Suprapubic skin (tissue), 4 donors: ENCODE measurements at regions not wholly inside any gene's neighbourhood (a gene's known extent, or its start where the extent isn't known, plus 50 kb on each side); places are given as distances from the start of the nearest gene placed in this dataset.

Experiments used
- EP300 ChIP-seq: sonication (generic); formaldehyde crosslinking; IDR thresholded peaks from one replicate; pipeline ENCODE4 v1.6.1; 2017; ENCODE audit warnings: antibody characterized with exemption
- POLR2A ChIP-seq, 2 donors: fragments of 450-650 bp; IDR thresholded peaks; one replicate each; pipeline ENCODE4 v1.6.1; 2017; ENCODE audit warnings: antibody characterized with exemption in 2 of 2, mild to moderate bottlenecking in 2 of 2, moderate library complexity in 2 of 2
- POLR2AphosphoS5 ChIP-seq, 3 donors: sonication (generic); formaldehyde crosslinking; IDR thresholded peaks; one replicate each; pipeline ENCODE4 v1.6.1; 2017; ENCODE audit warnings: antibody characterized with exemption in 3 of 3
- TF ChIP-seq, protein P1 (sequence below), 2 donors: fragments of 200-600 bp in 1 of 2; fragments of 450-650 bp in 1 of 2; sonication (generic) in 1 of 2; IDR thresholded peaks; one replicate each; pipeline ENCODE4 v1.5.1; 2016 to 2019; ENCODE audit warnings: antibody characterized with exemption in 2 of 2, mild to moderate bottlenecking in 1 of 2, moderate library complexity in 1 of 2

DNA sequence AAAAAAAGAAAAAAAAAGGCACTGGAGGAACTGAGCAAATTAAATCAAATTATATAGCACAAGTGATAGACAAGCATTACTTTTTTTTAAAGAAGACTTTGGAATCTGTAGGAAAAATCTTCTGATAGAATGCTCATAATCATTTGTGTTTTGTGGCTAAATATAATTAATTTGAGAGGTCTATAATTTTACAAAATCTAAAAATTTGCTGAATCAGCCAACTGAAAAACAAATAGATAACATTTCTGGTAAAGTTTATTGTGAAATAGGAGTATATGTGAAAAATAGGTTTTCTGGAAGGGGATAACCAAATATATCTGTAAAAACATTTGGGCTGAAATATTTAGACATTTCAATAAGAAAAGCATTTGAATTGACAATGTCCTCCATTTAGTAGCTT, 844.9 kb upstream of the COBL start:
- TF ChIP-seq, protein P1, sequence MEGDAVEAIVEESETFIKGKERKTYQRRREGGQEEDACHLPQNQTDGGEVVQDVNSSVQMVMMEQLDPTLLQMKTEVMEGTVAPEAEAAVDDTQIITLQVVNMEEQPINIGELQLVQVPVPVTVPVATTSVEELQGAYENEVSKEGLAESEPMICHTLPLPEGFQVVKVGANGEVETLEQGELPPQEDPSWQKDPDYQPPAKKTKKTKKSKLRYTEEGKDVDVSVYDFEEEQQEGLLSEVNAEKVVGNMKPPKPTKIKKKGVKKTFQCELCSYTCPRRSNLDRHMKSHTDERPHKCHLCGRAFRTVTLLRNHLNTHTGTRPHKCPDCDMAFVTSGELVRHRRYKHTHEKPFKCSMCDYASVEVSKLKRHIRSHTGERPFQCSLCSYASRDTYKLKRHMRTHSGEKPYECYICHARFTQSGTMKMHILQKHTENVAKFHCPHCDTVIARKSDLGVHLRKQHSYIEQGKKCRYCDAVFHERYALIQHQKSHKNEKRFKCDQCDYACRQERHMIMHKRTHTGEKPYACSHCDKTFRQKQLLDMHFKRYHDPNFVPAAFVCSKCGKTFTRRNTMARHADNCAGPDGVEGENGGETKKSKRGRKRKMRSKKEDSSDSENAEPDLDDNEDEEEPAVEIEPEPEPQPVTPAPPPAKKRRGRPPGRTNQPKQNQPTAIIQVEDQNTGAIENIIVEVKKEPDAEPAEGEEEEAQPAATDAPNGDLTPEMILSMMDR (IDR thresholded peaks at IDR 0.05): no peak
- TF ChIP-seq POLR2A (IDR thresholded peaks at IDR 0.05): no peak
- TF ChIP-seq POLR2AphosphoS5 (IDR thresholded peaks at IDR 0.05): no peak
- TF ChIP-seq EP300: no peak
